ENCODE measurements at regions not wholly inside any gene's neighbourhood (a gene's known extent, or its start where the extent isn't known, plus 50 kb on each side); places are given as distances from the start of the nearest gene placed in this dataset.

DNA sequence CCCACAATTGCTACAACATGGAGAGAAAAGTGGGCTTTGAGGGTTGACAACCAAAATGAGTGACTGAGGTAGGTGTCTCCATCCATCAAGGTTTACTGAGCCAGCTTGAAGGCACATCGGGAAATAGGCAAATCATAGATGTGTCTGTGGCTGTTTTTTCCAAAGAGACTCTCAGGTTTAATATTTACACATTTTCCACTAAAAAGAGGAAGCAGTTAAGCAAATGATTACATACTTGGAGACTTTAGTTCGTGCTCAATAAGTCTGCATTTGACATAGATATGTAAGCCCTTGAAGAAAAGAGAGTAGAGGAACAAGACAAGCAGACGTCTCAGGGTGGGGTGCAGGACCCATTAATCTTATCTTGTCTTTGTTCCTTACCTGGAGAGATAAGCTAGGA is 148.9 kb upstream of the COX10 start:
- TF ChIP-seq, protein P1, sequence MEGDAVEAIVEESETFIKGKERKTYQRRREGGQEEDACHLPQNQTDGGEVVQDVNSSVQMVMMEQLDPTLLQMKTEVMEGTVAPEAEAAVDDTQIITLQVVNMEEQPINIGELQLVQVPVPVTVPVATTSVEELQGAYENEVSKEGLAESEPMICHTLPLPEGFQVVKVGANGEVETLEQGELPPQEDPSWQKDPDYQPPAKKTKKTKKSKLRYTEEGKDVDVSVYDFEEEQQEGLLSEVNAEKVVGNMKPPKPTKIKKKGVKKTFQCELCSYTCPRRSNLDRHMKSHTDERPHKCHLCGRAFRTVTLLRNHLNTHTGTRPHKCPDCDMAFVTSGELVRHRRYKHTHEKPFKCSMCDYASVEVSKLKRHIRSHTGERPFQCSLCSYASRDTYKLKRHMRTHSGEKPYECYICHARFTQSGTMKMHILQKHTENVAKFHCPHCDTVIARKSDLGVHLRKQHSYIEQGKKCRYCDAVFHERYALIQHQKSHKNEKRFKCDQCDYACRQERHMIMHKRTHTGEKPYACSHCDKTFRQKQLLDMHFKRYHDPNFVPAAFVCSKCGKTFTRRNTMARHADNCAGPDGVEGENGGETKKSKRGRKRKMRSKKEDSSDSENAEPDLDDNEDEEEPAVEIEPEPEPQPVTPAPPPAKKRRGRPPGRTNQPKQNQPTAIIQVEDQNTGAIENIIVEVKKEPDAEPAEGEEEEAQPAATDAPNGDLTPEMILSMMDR (IDR thresholded peaks at IDR 0.05 in 8 of 11, conservative IDR thresholded peaks at IDR 0.05 in 3 of 11): no peak
- no peak for TF ChIP-seq POLR2AphosphoS5 (IDR thresholded peaks at IDR 0.05)
